Pancreas (tissue), 10 donors: ENCODE measurements at regions not wholly inside any gene's neighbourhood (a gene's known extent, or its start where the extent isn't known, plus 50 kb on each side); places are given as distances from the start of the nearest gene placed in this dataset.

Experiments used
- ATAC-seq, 4 donors: fragments of 200-7000 bp; cut with Tn5 transposase; one replicate each; pipeline versions ENCODE4 v1.8.0 to v1.9.1; 2020; ENCODE audit warnings: mild to moderate bottlenecking in 4 of 4, moderate library complexity in 4 of 4
- DNase-seq, 6 donors: peaks; one replicate each; pipeline ENCODE4 v3.0.0-alpha.2; 2020
- FAIRE-seq: peaks from 2 replicates; lab custom pipeline; 2012; peaks lifted over from hg19 to GRCh38; lab: Jason Lieb, UNC
- H3K27ac ChIP-seq, 4 donors: fragments of 200-600 bp; sonication (generic); 1 replicate in 3 of 4; 2 replicates in 1 of 4; pipeline versions ENCODE4 v1.5.0 to v1.8.0; 2020
- H3K27me3 ChIP-seq, 4 donors: fragments of 200-600 bp; one replicate each; pipeline ENCODE4 v1.8.0; 2021
- H3K36me3 ChIP-seq, 3 donors: fragments of 200-600 bp; sonication (generic) in 1 of 3; one replicate each; pipeline versions ENCODE4 v1.5.0 to v1.8.0; 2020 to 2021
- H3K4me1 ChIP-seq, 3 donors: fragments of 200-600 bp; one replicate each; pipeline ENCODE4 v1.8.0; 2021
- H3K4me3 ChIP-seq, 4 donors: fragments of 200-600 bp; sonication (generic) in 2 of 4; one replicate each; pipeline versions ENCODE4 v1.5.0 to v1.8.0; 2020 to 2021
- H3K9me3 ChIP-seq, 4 donors: fragments of 200-600 bp; one replicate each; pipeline ENCODE4 v1.8.0; 2021
- CTCF ChIP-seq, 4 donors: fragments of 200-600 bp; sonication (generic) in 3 of 4; IDR thresholded peaks; one replicate each; pipeline versions ENCODE4 v1.5.0 to v1.8.0; 2021; ENCODE audit warnings: antibody characterized with exemption in 4 of 4
- WGBS, 2 donors: extraction: QIAGEN DNeasy Blood & Tissue Kit; methylation state at CpG; one replicate each; pipeline ENCODE4 v1.1.7; 2013; 5-methylcytosine and 5-hydroxymethylcytosine counted together
- intact Hi-C, 3 donors: fragments of 100-400 bp; cut with DNase I; formaldehyde crosslinking; loops; one replicate each; pipeline versions ENCODE4 v1.11.1 to v1.14.2; 2022
- donor health status: healthy with polysubstance abuse.
- donor health status: DM: no; HTN: no; CAD: no; lungs with moderate emphysema.
- donor health status: DM: no; HTN: no; CAD: no.
- donor health status: control.
- donor health status: control.
- donor health status: Bipolar disorder and iron deficiency.
- donor health status: DM: yes; HTN: yes; CAD: no.
- donor health status: DM: no; HTN: no; CAD: no.
- donor health status: DM: no; HTN: no; CAD: no.
- donor health status: DM: yes; HTN: yes; CAD: no.

- Histone ChIP-seq H3K36me3 (no peaks in the 10 kb centered on the region), H3K4me1 (no peaks in the 10 kb centered on the region), H3K9me3 (no peaks in the 10 kb centered on the region), H3K27ac (no peak overlapping the region), H3K4me3 (no peak overlapping the region), H3K27me3 (no peaks in the 10 kb centered on the region)
- ATAC-seq (no peak), FAIRE-seq (no peak), DNase-seq (no peak)
- no peak for TF ChIP-seq CTCF (IDR thresholded peaks at IDR 0.05)
- intact Hi-C loops = no loop called here
- WGBS, 2 donors = 76 to 90% methylated on average over 1 of the region's 1 CpG
Measured at GRCh38 chr13:56066321-56066720, 1074.4 kb upstream of the PRR20A start.

DNA sequence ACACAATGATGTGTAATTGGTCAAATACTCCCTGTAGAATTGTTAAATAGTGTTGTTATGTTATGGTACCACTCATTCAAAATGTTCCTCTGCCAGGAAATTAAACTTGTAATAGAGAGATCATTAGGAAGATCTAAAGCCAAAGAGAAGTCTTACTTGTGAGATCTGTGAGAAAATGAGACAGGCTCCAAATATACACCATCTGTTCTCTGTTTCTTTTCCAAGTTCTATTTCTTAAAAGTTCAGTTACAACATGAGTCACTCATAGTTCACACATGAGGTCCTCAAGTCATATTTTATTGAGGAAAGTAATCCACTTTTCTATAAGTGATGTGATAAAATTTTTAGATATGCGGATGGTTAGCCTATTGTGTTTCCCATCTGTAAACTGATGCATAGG, 1038.1 kb upstream of the PRR20A start:
- TF ChIP-seq CTCF (IDR thresholded peaks at IDR 0.05) = no peak
- no peaks in the 10 kb centered on the region for H3K4me1 ChIP-seq
- H3K36me3 ChIP-seq = no peaks in the 10 kb centered on the region
- no peak overlapping the region for H3K4me3 ChIP-seq
- no peak for FAIRE-seq
- ATAC-seq = no peak
- H3K9me3 ChIP-seq = no peaks in the 10 kb centered on the region
- 72 to 86% methylated on average over 1 of the region's 1 CpG for WGBS, 2 donors
- no peak overlapping the region for H3K27ac ChIP-seq
- DNase-seq = no peak
- no peaks in the 10 kb centered on the region for H3K27me3 ChIP-seq
- intact Hi-C loops = no loop called here

DNA sequence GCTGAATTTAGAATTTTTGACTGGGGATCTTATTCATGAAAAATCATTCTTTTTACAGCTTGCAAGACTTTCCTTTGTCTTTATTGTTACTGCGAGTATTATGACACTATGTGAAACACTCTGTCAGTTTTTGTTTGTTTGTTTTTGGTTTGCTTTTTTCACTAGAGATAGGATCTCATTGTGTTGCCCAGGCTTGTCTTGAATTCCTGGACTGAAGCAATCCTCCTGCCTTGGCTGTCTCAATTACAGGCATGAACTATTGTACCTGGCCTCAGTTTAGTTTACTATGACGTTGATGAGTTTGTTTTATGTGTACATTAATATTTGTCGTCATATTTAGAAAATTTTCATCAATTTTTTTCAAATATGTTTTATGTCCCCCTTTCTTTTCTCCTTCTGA, 1030.0 kb upstream of the PRR20A start:
- intact Hi-C loops = no loop called here
- Histone ChIP-seq H3K9me3 (no peaks in the 10 kb centered on the region), H3K36me3 (no peaks in the 10 kb centered on the region), H3K4me1 (no peaks in the 10 kb centered on the region), H3K27me3 (no peaks in the 10 kb centered on the region), H3K4me3 (no peak overlapping the region), H3K27ac (no peak overlapping the region)
- DNase-seq (no peak), FAIRE-seq (no peak), ATAC-seq (no peak)
- TF ChIP-seq CTCF (IDR thresholded peaks at IDR 0.05) = no peak
- WGBS, 2 donors = 23 to 33% methylated on average over 3 of the region's 3 CpGs

DNA sequence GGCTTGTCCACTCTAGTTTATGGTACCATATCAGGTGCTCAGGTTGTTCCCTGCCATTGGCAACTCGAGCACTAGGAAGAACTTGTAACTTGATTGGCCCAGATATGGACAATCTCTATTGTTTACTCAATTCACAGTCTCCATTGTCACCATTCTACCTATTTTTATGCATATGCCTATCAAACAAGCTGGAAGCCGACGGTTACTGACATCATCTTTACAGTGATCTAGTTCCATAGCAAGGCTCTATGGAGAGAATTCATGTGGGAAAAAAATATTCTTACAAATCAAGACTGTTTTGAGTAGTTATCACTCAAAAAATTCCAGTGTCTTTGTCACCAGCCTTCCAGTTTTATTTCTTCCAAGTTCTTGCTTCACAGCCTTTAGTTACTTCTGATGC, 1006.2 kb upstream of the PRR20A start:
- 47 to 67% methylated on average over 3 of the region's 3 CpGs for WGBS, 2 donors
- H3K9me3 ChIP-seq = no peaks in the 10 kb centered on the region
- H3K27me3 ChIP-seq = no peaks in the 10 kb centered on the region
- DNase-seq (no peak), FAIRE-seq (no peak), ATAC-seq (no peak)
- H3K4me3 ChIP-seq = no peak overlapping the region
- no peaks in the 10 kb centered on the region for H3K4me1 ChIP-seq
- no peak for TF ChIP-seq CTCF (IDR thresholded peaks at IDR 0.05)
- no peaks in the 10 kb centered on the region for H3K36me3 ChIP-seq
- intact Hi-C loops = no loop called here
- no peak overlapping the region for H3K27ac ChIP-seq

GRCh38 chr13:56166864-56167263, 973.9 kb upstream of the PRR20A start:
- 68 to 85% methylated on average over 2 of the region's 2 CpGs for WGBS, 2 donors
- H3K27me3 ChIP-seq = no peaks in the 10 kb centered on the region
- ATAC-seq = no peak
- H3K4me1 ChIP-seq = no peaks in the 10 kb centered on the region
- no peak for TF ChIP-seq CTCF (IDR thresholded peaks at IDR 0.05)
- DNase-seq = no peak
- intact Hi-C loops = no loop called here
- no peak overlapping the region for H3K4me3 ChIP-seq
- no peak for FAIRE-seq
- H3K36me3 ChIP-seq = no peaks in the 10 kb centered on the region
- H3K9me3 ChIP-seq = no peaks in the 10 kb centered on the region
- no peak overlapping the region for H3K27ac ChIP-seq
